RWPE1 (cell line): ENCODE measurements at regions not wholly inside any gene's neighbourhood (a gene's known extent, or its start where the extent isn't known, plus 50 kb on each side); places are given as distances from the start of the nearest gene placed in this dataset.

Experiments used
- CTCF ChIA-PET: fragments of 350-600 bp; sonication (Branson Sonifier 250); formaldehyde crosslinking; extraction: SDS; loops from one replicate; lab custom pipeline; 2021; lab: Yijun Ruan, JAX
- POLR2A ChIA-PET: fragments of 400-600 bp; formaldehyde crosslinking; extraction: SDS; loops from one replicate; lab custom pipeline; 2020; ENCODE audit warnings: antibody characterized with exemption; ENCODE audit not compliant: low non-redundant PET; lab: Yijun Ruan, JAX
- DNase-seq: peaks from one replicate; pipeline ENCODE4 v3.0.0; 2012; ENCODE audit warnings: low spot score
- H3K27ac ChIP-seq: fragments of 450-650 bp; 2 replicates; pipeline ENCODE4 v1.5.1; 2017
- CTCF ChIP-seq: fragments of 450-650 bp; conservative IDR thresholded peaks from 2 replicates; pipeline ENCODE4 v1.5.1; 2017; ENCODE audit warnings: low read depth, mild to moderate bottlenecking

GRCh38 chr4:156539376-156539775 is 432.2 kb downstream of the PDGFC start:
- TF ChIP-seq CTCF, result no peak
- no peak overlapping the region for H3K27ac ChIP-seq
- POLR2A ChIA-PET, result no interaction called here
- DNase-seq, result no peak
- CTCF ChIA-PET, result no interaction called here

- no peak for TF ChIP-seq CTCF
- DNase-seq, result no peak
- H3K27ac ChIP-seq, result no peak overlapping the region
- CTCF ChIA-PET, result interaction anchor here (0.6 kb wide), 1 partner anchor 9 kb away, joined by 3 read pairs; no protein-coding TSS in a partner anchor
- POLR2A ChIA-PET, result no interaction called here
Measured at GRCh38 chr4:156538651-156539257, 432.8 kb downstream of the PDGFC start.

- CTCF ChIA-PET, result interaction anchor here (0.6 to 0.7 kb wide), 2 partner anchors 9 to 946 kb away, joined by 3 read pairs; no protein-coding TSS in a partner anchor
Measured at GRCh38 chr4:156538210-156538609, 433.4 kb downstream of the PDGFC start.

GRCh38 chr4:156537286-156537685 is 434.3 kb downstream of the PDGFC start:
- ChIA-PET POLR2A (no interaction called here), CTCF (interaction anchor here (1.2 kb wide), 1 partner anchor 14 kb away, joined by 4 read pairs; no protein-coding TSS in a partner anchor)
- H3K27ac ChIP-seq, result no peak overlapping the region
- no peak for TF ChIP-seq CTCF
- DNase-seq, result no peak

More at GRCh38 chr4:156538210-156538609, 433.4 kb downstream of the PDGFC start:
- H3K27ac ChIP-seq, result no peak overlapping the region
- no peak for DNase-seq
- POLR2A ChIA-PET, result no interaction called here
- TF ChIP-seq CTCF, result no peak

- ChIA-PET POLR2A (no interaction called here), CTCF (interaction anchor here (1.2 kb wide), 1 partner anchor 14 kb away, joined by 4 read pairs; no protein-coding TSS in a partner anchor)
- DNase-seq, result peak; percentile 34
- H3K27ac ChIP-seq, result no peak overlapping the region
- no peak for TF ChIP-seq CTCF
Measured at GRCh38 chr4:156536661-156537060, 434.9 kb downstream of the PDGFC start.

- ChIA-PET CTCF (no interaction called here), POLR2A (no interaction called here)
- no peak for DNase-seq
- no peak overlapping the region for H3K27ac ChIP-seq
- no peak for TF ChIP-seq CTCF
Measured at GRCh38 chr4:156534205-156534604, 437.4 kb downstream of the PDGFC start.
